PFSK-1 (cell line): ENCODE measurements at regions not wholly inside any gene's neighbourhood (a gene's known extent, or its start where the extent isn't known, plus 50 kb on each side); places are given as distances from the start of the nearest gene placed in this dataset.

Experiments used
- POLR2AphosphoS5 ChIP-seq: IDR thresholded peaks from 2 replicates; pipeline ENCODE4 v1.6.1; 2012; ENCODE audit warnings: low read depth, mild to moderate bottlenecking, control low read depth, low read length, moderate library complexity
- REST ChIP-seq, 2 experiments: IDR thresholded peaks; 2 replicates each; pipeline versions ENCODE4 v1.6.1 to v1.8.0; 2011 to 2012; ENCODE audit warnings: low read depth in 2 of 2, low read length in 2 of 2, control low read depth in 1 of 2, inconsistent platforms in 1 of 2, mild to moderate bottlenecking in 1 of 2, moderate library complexity in 1 of 2; ENCODE audit not compliant: insufficient read depth in 1 of 2

DNA sequence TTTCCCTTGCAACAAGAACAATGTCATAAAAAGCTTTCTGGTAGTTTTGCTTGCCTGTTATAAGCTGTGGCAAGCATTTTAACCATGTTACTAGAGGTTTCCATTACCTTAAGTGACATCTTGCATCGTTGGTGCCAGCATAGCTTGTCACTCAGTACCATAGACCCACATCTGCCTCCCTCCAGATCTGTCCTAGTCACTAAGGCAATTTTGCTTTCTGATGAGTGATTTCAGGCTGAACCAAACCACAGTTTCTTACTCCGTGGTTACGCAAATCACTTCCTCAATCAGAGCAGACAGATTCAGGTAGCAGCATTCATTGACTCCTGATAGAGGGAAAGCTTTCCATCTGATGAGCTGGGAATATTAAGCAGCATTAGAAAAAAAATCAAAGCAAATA, 1057.5 kb upstream of the FAM98A start:
- TF ChIP-seq POLR2AphosphoS5 (no peak), REST (IDR thresholded peaks at IDR 0.05; ENCODE audit: insufficient read depth in 1 of 2, low read depth in 2 of 2, low read length in 2 of 2) (no peak)
